GM12875 (cell line): ENCODE measurements at regions not wholly inside any gene's neighbourhood (a gene's known extent, or its start where the extent isn't known, plus 50 kb on each side); places are given as distances from the start of the nearest gene placed in this dataset.

ENCODE experiments used
- H3K4me3 ChIP-seq: one replicate; pipeline ENCODE4 v1.5.1; 2011; ENCODE audit warnings: low read depth, low read length, control low read depth
- TF ChIP-seq, protein P1 (sequence below): IDR thresholded peaks from 2 replicates; pipeline ENCODE4 v1.5.1; 2011; ENCODE audit warnings: low read depth, mild to moderate bottlenecking, control low read depth, inconsistent platforms, low read length, moderate library complexity, borderline replicate concordance; ENCODE audit not compliant: insufficient read depth

DNA sequence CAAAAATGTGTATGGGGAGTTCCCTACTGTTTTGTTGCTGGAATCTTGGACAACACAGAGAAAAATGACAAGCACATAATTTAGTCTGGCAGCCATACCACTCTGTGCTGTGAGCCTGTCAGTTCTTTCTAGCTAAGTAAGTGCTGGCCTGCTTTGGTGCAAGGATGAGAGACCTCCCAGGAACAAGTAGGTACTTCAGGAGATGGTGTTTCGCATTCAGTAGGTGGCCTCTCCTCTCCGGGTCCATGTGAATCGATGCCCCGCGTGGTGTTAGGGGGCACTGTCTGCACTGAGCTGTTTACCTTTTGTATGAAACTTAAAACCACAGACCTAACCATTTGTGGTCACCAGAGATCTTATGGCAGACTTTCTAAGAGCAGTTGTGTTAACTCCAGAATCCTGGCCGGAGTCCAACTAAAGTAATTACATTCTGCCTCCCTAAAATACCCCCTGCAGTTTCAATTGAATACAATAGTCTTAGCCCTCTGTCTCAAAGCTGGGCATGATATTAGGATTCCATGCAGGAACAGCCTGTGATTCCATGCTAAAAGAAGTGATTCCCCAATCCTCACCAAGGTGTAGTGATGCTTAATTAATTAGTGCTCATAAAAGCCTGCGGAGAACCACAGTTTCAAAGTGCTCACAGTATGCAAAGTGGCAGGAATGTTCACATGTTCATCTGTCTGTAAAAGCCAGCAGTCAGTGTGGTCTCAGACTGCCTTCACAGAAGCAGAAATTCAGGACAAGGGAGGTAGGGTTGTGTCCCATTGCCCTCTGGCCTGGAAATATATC, 64.2 kb downstream of the LLPH start:
- TF ChIP-seq, protein P1, sequence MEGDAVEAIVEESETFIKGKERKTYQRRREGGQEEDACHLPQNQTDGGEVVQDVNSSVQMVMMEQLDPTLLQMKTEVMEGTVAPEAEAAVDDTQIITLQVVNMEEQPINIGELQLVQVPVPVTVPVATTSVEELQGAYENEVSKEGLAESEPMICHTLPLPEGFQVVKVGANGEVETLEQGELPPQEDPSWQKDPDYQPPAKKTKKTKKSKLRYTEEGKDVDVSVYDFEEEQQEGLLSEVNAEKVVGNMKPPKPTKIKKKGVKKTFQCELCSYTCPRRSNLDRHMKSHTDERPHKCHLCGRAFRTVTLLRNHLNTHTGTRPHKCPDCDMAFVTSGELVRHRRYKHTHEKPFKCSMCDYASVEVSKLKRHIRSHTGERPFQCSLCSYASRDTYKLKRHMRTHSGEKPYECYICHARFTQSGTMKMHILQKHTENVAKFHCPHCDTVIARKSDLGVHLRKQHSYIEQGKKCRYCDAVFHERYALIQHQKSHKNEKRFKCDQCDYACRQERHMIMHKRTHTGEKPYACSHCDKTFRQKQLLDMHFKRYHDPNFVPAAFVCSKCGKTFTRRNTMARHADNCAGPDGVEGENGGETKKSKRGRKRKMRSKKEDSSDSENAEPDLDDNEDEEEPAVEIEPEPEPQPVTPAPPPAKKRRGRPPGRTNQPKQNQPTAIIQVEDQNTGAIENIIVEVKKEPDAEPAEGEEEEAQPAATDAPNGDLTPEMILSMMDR, result no peak
- H3K4me3 ChIP-seq, result no peak overlapping the region

DNA sequence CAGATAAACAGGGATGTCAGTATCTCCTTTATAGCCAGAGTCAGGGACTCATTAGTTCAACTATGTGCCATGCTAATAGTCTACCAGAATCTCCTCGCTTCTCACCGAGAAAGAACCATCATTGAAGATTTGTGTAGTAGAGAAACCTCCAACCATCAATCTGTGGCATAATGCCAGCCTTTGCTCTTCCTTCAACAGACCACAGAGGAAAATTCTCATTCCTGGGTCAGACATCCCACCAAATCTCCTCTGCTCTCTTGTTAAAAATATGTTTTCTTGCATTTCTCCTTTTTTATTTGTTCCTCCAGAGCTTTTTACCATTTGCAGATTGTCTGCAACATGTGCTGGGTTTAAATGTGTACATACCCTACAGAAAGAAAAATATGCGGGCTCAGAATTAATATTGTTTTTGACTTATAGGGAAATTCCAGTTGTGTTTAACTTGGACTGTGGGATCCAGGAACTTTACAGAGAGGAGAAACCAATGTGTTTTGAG, 64.9 kb downstream of the LLPH start:
- TF ChIP-seq, protein P1, result no peak

DNA sequence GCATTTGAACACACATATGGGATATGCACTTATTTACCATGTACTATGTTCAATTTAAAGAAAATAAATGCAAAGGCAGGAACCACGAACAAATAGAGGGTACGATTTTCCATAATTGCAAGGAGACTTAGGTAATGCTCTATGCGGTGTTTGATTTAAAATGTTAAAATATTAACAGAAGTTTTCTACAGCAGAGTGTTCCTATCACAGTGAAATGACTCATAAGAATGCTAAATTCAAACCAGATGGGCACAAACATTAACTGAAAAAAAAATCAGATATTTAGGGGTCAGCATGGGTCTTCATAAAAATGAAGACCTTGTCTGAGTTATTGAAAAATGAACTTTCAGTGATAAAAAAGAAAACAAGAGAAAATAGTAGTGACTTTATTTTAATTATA, 65.4 kb downstream of the LLPH start:
- H3K4me3 ChIP-seq, result no peak overlapping the region
- TF ChIP-seq, protein P1, result no peak

More for the DNA sequence above, 64.9 kb downstream of the LLPH start:
- no peak overlapping the region for H3K4me3 ChIP-seq

DNA sequence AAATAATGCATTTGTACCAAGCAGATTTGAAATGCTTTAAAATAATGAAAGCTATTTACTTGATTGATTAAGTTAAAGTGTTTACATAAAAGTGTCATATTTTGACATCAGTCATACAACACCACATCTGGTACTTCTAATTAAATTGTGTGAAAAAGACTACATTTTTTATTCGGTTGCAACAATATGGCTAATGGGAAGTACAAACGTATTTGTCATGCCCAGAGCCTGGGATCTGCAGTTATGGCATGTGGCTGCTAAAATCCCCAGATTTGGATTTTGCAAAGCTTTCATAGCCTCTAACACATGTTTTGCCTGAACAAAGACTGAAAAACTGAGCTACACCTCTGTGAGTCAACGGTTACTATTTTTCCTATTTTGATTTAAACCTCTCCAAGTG, 66.6 kb downstream of the LLPH start:
- H3K4me3 ChIP-seq, result no peak overlapping the region
- TF ChIP-seq, protein P1, result no peak

DNA sequence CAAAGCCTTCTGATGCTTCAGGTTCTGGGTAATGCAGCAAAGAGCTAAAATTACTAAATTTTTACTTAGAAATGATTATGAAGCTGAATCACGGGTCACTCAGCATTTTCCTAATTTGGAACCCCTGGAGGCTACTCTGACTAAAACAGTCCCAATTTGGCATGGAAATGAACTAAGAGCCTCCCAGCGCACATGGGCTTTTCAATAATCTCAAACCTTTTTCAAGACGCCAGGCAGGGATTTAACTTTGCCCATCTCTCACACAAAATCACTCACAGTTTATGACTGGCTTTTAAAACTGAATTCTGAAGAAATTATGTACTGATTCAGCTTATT, 68.3 kb downstream of the LLPH start:
- H3K4me3 ChIP-seq, result no peak overlapping the region
- TF ChIP-seq, protein P1, result no peak

DNA sequence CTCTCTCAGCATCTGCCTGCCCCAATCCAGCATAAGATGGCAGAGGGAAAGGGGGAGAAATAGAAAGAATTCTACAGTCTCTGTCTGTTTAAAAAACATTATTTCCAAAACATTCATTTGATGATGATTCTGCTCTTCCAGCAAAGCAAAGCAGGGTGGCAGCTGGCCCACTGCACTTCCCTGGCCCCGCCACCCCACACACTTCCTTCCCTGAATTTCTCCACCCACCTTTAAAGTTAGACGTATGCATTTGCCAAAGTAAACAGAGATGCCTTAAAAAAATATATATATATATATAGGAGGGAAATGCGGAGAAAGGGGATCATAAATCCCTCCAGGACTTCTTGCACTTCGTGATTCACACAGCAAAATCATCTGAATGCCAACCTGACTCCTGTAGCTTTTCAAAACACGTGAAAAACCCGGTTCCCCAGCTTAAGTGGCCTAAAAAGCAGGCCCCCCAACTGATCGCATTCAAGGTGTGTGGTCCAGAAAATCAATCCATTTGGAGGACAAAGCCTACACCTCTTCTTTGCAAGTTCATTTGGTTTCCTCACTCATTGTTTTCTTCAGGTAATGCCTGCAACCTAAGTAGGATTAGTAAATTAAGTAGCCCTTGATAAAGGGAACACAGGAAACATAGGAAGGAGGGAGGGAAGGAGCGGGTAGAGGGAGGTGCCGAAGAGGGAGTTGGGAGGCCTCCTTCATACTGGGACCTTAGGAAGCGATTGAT, 68.8 kb downstream of the LLPH start:
- TF ChIP-seq, protein P1, result no peak
- no peak overlapping the region for H3K4me3 ChIP-seq
